ENCODE measurements at regions not wholly inside any gene's neighbourhood (a gene's known extent, or its start where the extent isn't known, plus 50 kb on each side); places are given as distances from the start of the nearest gene placed in this dataset.

- Histone ChIP-seq H3K79me1 (ENCODE audit: low read length) (no peaks in the 10 kb centered on the region), H3K36me3 (ENCODE audit: control insufficient read depth in 1 of 2, insufficient read depth in 2 of 2, low read length in 2 of 2) (no peaks in the 10 kb centered on the region), H4K91ac (ENCODE audit: low read depth, low read length) (no peak overlapping the region), H2AK5ac (ENCODE audit: low read length) (no peak overlapping the region), H3K4me1 (ENCODE audit: control insufficient read depth in 1 of 2, insufficient read depth in 2 of 2, low read length in 2 of 2) (no peaks in the 10 kb centered on the region), H3K18ac (ENCODE audit: low read length) (no peak overlapping the region), H3K27ac (ENCODE audit: low read depth, low read length) (no peak overlapping the region), H2BK120ac (ENCODE audit: insufficient read depth, low read length, poor library complexity) (no peak overlapping the region), H2BK5ac (ENCODE audit: low read depth, low read length, poor library complexity) (no peak overlapping the region), H3K9me3 (ENCODE audit: insufficient read depth, low read depth, low read length) (no peaks in the 10 kb centered on the region), H3K9ac (ENCODE audit: low read length) (no peak overlapping the region), H3K27me3 (ENCODE audit: insufficient read depth, low read length) (no peaks in the 10 kb centered on the region), H4K8ac (ENCODE audit: low read depth, low read length) (no peak overlapping the region), H3K79me2 (ENCODE audit: control insufficient read depth, insufficient read depth, low read length, poor library complexity) (no peaks in the 10 kb centered on the region), H4K12ac (ENCODE audit: low read depth, low read length) (no peak overlapping the region), H2BK12ac (ENCODE audit: low read length) (no peak overlapping the region), H3K4me2 (ENCODE audit: low read length) (no peak overlapping the region), H3K14ac (ENCODE audit: low read length) (no peak overlapping the region), H3K23ac (ENCODE audit: low read length) (no peak overlapping the region), H3K4me3 (ENCODE audit: low read depth, low read length) (no peak overlapping the region), H2AFZ (ENCODE audit: insufficient read depth, low read length, poor library complexity) (no peak overlapping the region), H3K4ac (ENCODE audit: low read depth, low read length) (no peak overlapping the region)
- no CpG with 5 or more reads among the region's 1 CpG for WGBS (ENCODE audit: extremely low coverage, insufficient coverage, insufficient read length)
- no peak for DNase-seq
These were observed 249.7 kb upstream of the TTC14 start for GRCh38 chr3:180352261-180352660.

GRCh38 chr3:180354214-180354613 lies 247.7 kb upstream of the TTC14 start:
- Histone ChIP-seq H2BK5ac (ENCODE audit: low read depth, low read length, poor library complexity) (no peak overlapping the region), H3K79me1 (ENCODE audit: low read length) (no peaks in the 10 kb centered on the region), H3K14ac (ENCODE audit: low read length) (no peak overlapping the region), H3K36me3 (ENCODE audit: control insufficient read depth in 1 of 2, insufficient read depth in 2 of 2, low read length in 2 of 2) (no peaks in the 10 kb centered on the region), H3K23ac (ENCODE audit: low read length) (no peak overlapping the region), H4K91ac (ENCODE audit: low read depth, low read length) (no peak overlapping the region), H3K4me3 (ENCODE audit: low read depth, low read length) (no peak overlapping the region), H4K12ac (ENCODE audit: low read depth, low read length) (no peak overlapping the region), H2AFZ (ENCODE audit: insufficient read depth, low read length, poor library complexity) (no peak overlapping the region), H3K27ac (ENCODE audit: low read depth, low read length) (no peak overlapping the region), H2BK12ac (ENCODE audit: low read length) (no peak overlapping the region), H2BK120ac (ENCODE audit: insufficient read depth, low read length, poor library complexity) (no peak overlapping the region), H3K4ac (ENCODE audit: low read depth, low read length) (no peak overlapping the region), H3K27me3 (ENCODE audit: insufficient read depth, low read length) (no peaks in the 10 kb centered on the region), H3K18ac (ENCODE audit: low read length) (no peak overlapping the region), H3K79me2 (ENCODE audit: control insufficient read depth, insufficient read depth, low read length, poor library complexity) (no peaks in the 10 kb centered on the region), H2AK5ac (ENCODE audit: low read length) (no peak overlapping the region), H4K8ac (ENCODE audit: low read depth, low read length) (no peak overlapping the region), H3K4me2 (ENCODE audit: low read length) (no peak overlapping the region), H3K4me1 (ENCODE audit: control insufficient read depth in 1 of 2, insufficient read depth in 2 of 2, low read length in 2 of 2) (no peaks in the 10 kb centered on the region), H3K9ac (ENCODE audit: low read length) (no peak overlapping the region), H3K9me3 (ENCODE audit: insufficient read depth, low read depth, low read length) (no peaks in the 10 kb centered on the region)
- no peak for DNase-seq
- WGBS (ENCODE audit: extremely low coverage, insufficient coverage, insufficient read length): no CpG with 5 or more reads among the region's 8 CpGs

GRCh38 chr3:180358179-180358578 lies 243.8 kb upstream of the TTC14 start:
- no peak overlapping the region for H3K9ac ChIP-seq (ENCODE audit: low read length)
- no peaks in the 10 kb centered on the region for H3K9me3 ChIP-seq (ENCODE audit: insufficient read depth, low read depth, low read length)
- H3K4me1 ChIP-seq (ENCODE audit: control insufficient read depth in 1 of 2, insufficient read depth in 2 of 2, low read length in 2 of 2): no peaks in the 10 kb centered on the region
- H4K8ac ChIP-seq (ENCODE audit: low read depth, low read length): no peak overlapping the region
- H3K27me3 ChIP-seq (ENCODE audit: insufficient read depth, low read length): no peaks in the 10 kb centered on the region
- H4K91ac ChIP-seq (ENCODE audit: low read depth, low read length): no peak overlapping the region
- H2AK5ac ChIP-seq (ENCODE audit: low read length): no peak overlapping the region
- no peak overlapping the region for H2AFZ ChIP-seq (ENCODE audit: insufficient read depth, low read length, poor library complexity)
- no peaks in the 10 kb centered on the region for H3K79me1 ChIP-seq (ENCODE audit: low read length)
- DNase-seq: no peak
- H3K79me2 ChIP-seq (ENCODE audit: control insufficient read depth, insufficient read depth, low read length, poor library complexity): no peaks in the 10 kb centered on the region
- H3K4ac ChIP-seq (ENCODE audit: low read depth, low read length): no peak overlapping the region
- H3K4me2 ChIP-seq (ENCODE audit: low read length): no peak overlapping the region
- no peaks in the 10 kb centered on the region for H3K36me3 ChIP-seq (ENCODE audit: control insufficient read depth in 1 of 2, insufficient read depth in 2 of 2, low read length in 2 of 2)
- no peak overlapping the region for H2BK5ac ChIP-seq (ENCODE audit: low read depth, low read length, poor library complexity)
- no peak overlapping the region for H3K18ac ChIP-seq (ENCODE audit: low read length)
- no peak overlapping the region for H2BK120ac ChIP-seq (ENCODE audit: insufficient read depth, low read length, poor library complexity)
- no peak overlapping the region for H3K4me3 ChIP-seq (ENCODE audit: low read depth, low read length)
- no peak overlapping the region for H4K12ac ChIP-seq (ENCODE audit: low read depth, low read length)
- no peak overlapping the region for H3K23ac ChIP-seq (ENCODE audit: low read length)
- H3K27ac ChIP-seq (ENCODE audit: low read depth, low read length): no peak overlapping the region
- no peak overlapping the region for H2BK12ac ChIP-seq (ENCODE audit: low read length)
- H3K14ac ChIP-seq (ENCODE audit: low read length): no peak overlapping the region

- no peak overlapping the region for H3K14ac ChIP-seq (ENCODE audit: low read length)
- H3K79me1 ChIP-seq (ENCODE audit: low read length): no peaks in the 10 kb centered on the region
- WGBS (ENCODE audit: extremely low coverage, insufficient coverage, insufficient read length): no CpG with 5 or more reads among the region's 4 CpGs
- no peak overlapping the region for H4K8ac ChIP-seq (ENCODE audit: low read depth, low read length)
- no peak overlapping the region for H2BK120ac ChIP-seq (ENCODE audit: insufficient read depth, low read length, poor library complexity)
- H4K12ac ChIP-seq (ENCODE audit: low read depth, low read length): no peak overlapping the region
- H3K36me3 ChIP-seq (ENCODE audit: control insufficient read depth in 1 of 2, insufficient read depth in 2 of 2, low read length in 2 of 2): no peaks in the 10 kb centered on the region
- H2AFZ ChIP-seq (ENCODE audit: insufficient read depth, low read length, poor library complexity): no peak overlapping the region
- H3K4me1 ChIP-seq (ENCODE audit: control insufficient read depth in 1 of 2, insufficient read depth in 2 of 2, low read length in 2 of 2): no peaks in the 10 kb centered on the region
- DNase-seq: no peak
- H2BK5ac ChIP-seq (ENCODE audit: low read depth, low read length, poor library complexity): no peak overlapping the region
- no peaks in the 10 kb centered on the region for H3K27me3 ChIP-seq (ENCODE audit: insufficient read depth, low read length)
- no peak overlapping the region for H3K4me2 ChIP-seq (ENCODE audit: low read length)
- no peak overlapping the region for H2AK5ac ChIP-seq (ENCODE audit: low read length)
- no peak overlapping the region for H3K27ac ChIP-seq (ENCODE audit: low read depth, low read length)
- H3K79me2 ChIP-seq (ENCODE audit: control insufficient read depth, insufficient read depth, low read length, poor library complexity): no peaks in the 10 kb centered on the region
- no peaks in the 10 kb centered on the region for H3K9me3 ChIP-seq (ENCODE audit: insufficient read depth, low read depth, low read length)
- H3K23ac ChIP-seq (ENCODE audit: low read length): no peak overlapping the region
- no peak overlapping the region for H3K4ac ChIP-seq (ENCODE audit: low read depth, low read length)
- no peak overlapping the region for H3K9ac ChIP-seq (ENCODE audit: low read length)
- no peak overlapping the region for H4K91ac ChIP-seq (ENCODE audit: low read depth, low read length)
- H3K18ac ChIP-seq (ENCODE audit: low read length): no peak overlapping the region
- no peak overlapping the region for H3K4me3 ChIP-seq (ENCODE audit: low read depth, low read length)
- H2BK12ac ChIP-seq (ENCODE audit: low read length): no peak overlapping the region
These were observed 242.7 kb upstream of the TTC14 start for GRCh38 chr3:180359061-180359952.

All from trophoblast cell (in vitro differentiated cells and primary cell).